GM12878 (cell line): ENCODE measurements at regions not wholly inside any gene's neighbourhood (a gene's known extent, or its start where the extent isn't known, plus 50 kb on each side); places are given as distances from the start of the nearest gene placed in this dataset.

Source experiments
- ATAC-seq: fragments of 200-7000 bp; cut with Tn5 transposase; 3 replicates; pipeline ENCODE4 v1.9.1; 2020; ENCODE audit warnings: mild to moderate bottlenecking, moderate library complexity
- BruUV-seq: library from RNA; stranded (reverse); fragments of 400-500 nt; replicated peaks from 2 replicates; lab custom pipeline; 2021; lab: Mats Ljungman, UMichigan
- CTCF ChIA-PET: fragments of 300-600 bp; sonication (Branson Sonifier 250); formaldehyde crosslinking; extraction: SDS; loops from one replicate; lab custom pipeline; 2021; ENCODE audit warnings: inconsistent platforms; lab: Yijun Ruan, JAX
- POLR2A ChIA-PET: fragments of 350-600 bp; formaldehyde crosslinking; extraction: SDS; loops from one replicate; lab custom pipeline; 2021; ENCODE audit warnings: inconsistent platforms; lab: Charles Lee
- RAD21 ChIA-PET: fragments of 300-600 bp; sonication (Branson Sonifier 250); formaldehyde crosslinking; loops from one replicate; lab custom pipeline; 2023; ENCODE audit warnings: antibody characterized with exemption; ENCODE audit not compliant: unreplicated experiment; lab: Charles Lee
- SMC1A ChIA-PET: fragments of 300-600 bp; sonication (Branson Sonifier 250); formaldehyde crosslinking; loops from one replicate; lab custom pipeline; 2023; ENCODE audit not compliant: unreplicated experiment, uncharacterized antibody; lab: Charles Lee
- DNase-seq: peaks from one replicate; pipeline ENCODE4 v3.0.0-alpha.2; 2011; ENCODE audit warnings: low read depth, low spot score
- FAIRE-seq: peaks from 3 replicates; lab custom pipeline; 2011; peaks lifted over from hg19 to GRCh38; lab: Jason Lieb, UNC
- H2AFZ ChIP-seq: 2 replicates; pipeline ENCODE4 v1.6.0; 2011; ENCODE audit warnings: low read depth, low read length, control low read depth; ENCODE audit not compliant: control insufficient read depth
- H3K27ac ChIP-seq: 2 replicates; pipeline ENCODE4 v1.5.1; 2011; ENCODE audit warnings: control low read depth; ENCODE audit not compliant: control insufficient read depth, insufficient read depth
- H3K27me3 ChIP-seq, 2 experiments: replicated peaks in 1 of 2; 2 replicates each; pipeline versions ENCODE4 v1.6.0 to v1.6.1; 2011; ENCODE audit warnings: low read length in 1 of 2; ENCODE audit not compliant: control insufficient read depth in 2 of 2, insufficient read depth in 2 of 2
- H3K36me3 ChIP-seq, 2 experiments: 2 replicates each; pipeline ENCODE4 v1.5.1; 2011; ENCODE audit warnings: low read length in 1 of 2; ENCODE audit not compliant: control insufficient read depth in 2 of 2, insufficient read depth in 2 of 2
- H3K4me1 ChIP-seq: 2 replicates; pipeline ENCODE4 v1.6.1; 2011; ENCODE audit warnings: mild to moderate bottlenecking, low read length, moderate library complexity, mixed read lengths; ENCODE audit not compliant: control insufficient read depth, insufficient read depth
- H3K4me2 ChIP-seq: 2 replicates; pipeline ENCODE4 v1.6.0; 2011; ENCODE audit warnings: control low read depth; ENCODE audit not compliant: control insufficient read depth, insufficient read depth
- H3K4me3 ChIP-seq: fragments of 200-600 bp; sonication (generic); 2 replicates; pipeline ENCODE4 v1.5.1; 2016
- H3K79me2 ChIP-seq: 2 replicates; pipeline ENCODE4 v1.6.0; 2011; ENCODE audit warnings: low read length; ENCODE audit not compliant: control insufficient read depth, insufficient read depth
- H3K9ac ChIP-seq: 2 replicates; pipeline ENCODE4 v1.8.0; 2011; ENCODE audit warnings: low read length, control low read depth, mixed read lengths; ENCODE audit not compliant: control insufficient read depth, insufficient read depth
- H3K9me3 ChIP-seq: replicated peaks from 3 replicates; pipeline ENCODE4 v1.5.1; 2011; ENCODE audit warnings: mild to moderate bottlenecking, low read length; ENCODE audit not compliant: control insufficient read depth, insufficient read depth
- H4K20me1 ChIP-seq: 2 replicates; pipeline ENCODE4 v1.6.0; 2011; ENCODE audit not compliant: control insufficient read depth, insufficient read depth
- ATF7 ChIP-seq: fragments of 450-650 bp; IDR thresholded peaks from 2 replicates; pipeline ENCODE4 v1.6.1; 2016; ENCODE audit warnings: low read depth, mild to moderate bottlenecking
- BACH1 ChIP-seq: fragments of 450-650 bp; IDR thresholded peaks from 2 replicates; pipeline ENCODE4 v1.6.1; 2017; ENCODE audit warnings: mild to moderate bottlenecking, borderline replicate concordance
- E2F4 ChIP-seq: IDR thresholded peaks from 2 replicates; pipeline ENCODE4 v1.6.1; 2012; ENCODE audit warnings: low read depth, low read length, improper control_type of control experiment
- ETV6 ChIP-seq, 2 experiments: fragments of 450-650 bp in 1 of 2; IDR thresholded peaks in 1 of 2; conservative IDR thresholded peaks in 1 of 2; 2 replicates each; pipeline ENCODE4 v1.6.1; 2014; ENCODE audit warnings: antibody characterized with exemption in 1 of 2, borderline replicate concordance in 1 of 2, low read depth in 1 of 2, mild to moderate bottlenecking in 1 of 2, moderate library complexity in 1 of 2
- FOXK2 ChIP-seq: fragments of 450-650 bp; IDR thresholded peaks from 2 replicates; pipeline ENCODE4 v1.6.1; 2017; ENCODE audit warnings: mild to moderate bottlenecking, moderate library complexity
- NFYA ChIP-seq: IDR thresholded peaks from 2 replicates; pipeline ENCODE4 v1.6.1; 2011; ENCODE audit warnings: low read depth, mild to moderate bottlenecking, low read length, improper control_type of control experiment, borderline replicate concordance
- SREBF1 ChIP-seq: IDR thresholded peaks from 2 replicates; pipeline ENCODE4 v1.6.1; 2012; ENCODE audit warnings: mild to moderate bottlenecking, low read length
- TCF7 ChIP-seq: IDR thresholded peaks from 2 replicates; pipeline ENCODE4 v1.6.1; 2014; ENCODE audit warnings: antibody characterized with exemption, borderline replicate concordance
- WRNIP1 ChIP-seq: IDR thresholded peaks from 2 replicates; pipeline ENCODE4 v1.6.1; 2011; ENCODE audit warnings: low read depth, low read length, improper control_type of control experiment, borderline replicate concordance
- WGBS: methylation state at CpG from one replicate; pipeline ENCODE4 v1.1.6; 2016; ENCODE audit warnings: low lambda C conversion rate; ENCODE audit not compliant: insufficient replicate concordance, insufficient coverage; ENCODE audit errors: missing lambda C conversion rate; 5-methylcytosine and 5-hydroxymethylcytosine counted together
- in situ Hi-C: fragments of 300-500 bp; cut with MboI; formaldehyde crosslinking; loops from 9 replicates; pipeline ENCODE4 v1.14.3; 2018; ENCODE audit warnings: mixed read lengths
- intact Hi-C: fragments of 100-400 bp; cut with micrococcal nuclease; formaldehyde crosslinking; loops from one replicate; pipeline ENCODE4 v1.14.2; 2022; ENCODE audit not compliant: unreplicated experiment

GRCh38 chr14:48805315-48805714 lies 780.9 kb downstream of the RPS29 start (continued):
- no peak for TF ChIP-seq ETV6 (conservative IDR thresholded peaks at IDR 0.05 in 1 of 2, IDR thresholded peaks at IDR 0.05 in 1 of 2; ENCODE audit: borderline replicate concordance in 1 of 2, low read depth in 1 of 2)

- DNase-seq (no peak), ATAC-seq (no peak), FAIRE-seq (no peak)
- no peak overlapping the region for H3K4me2 ChIP-seq
- ChIA-PET POLR2A (interaction anchor here (0.6 kb wide), 1 partner anchor 282 kb away, joined by 3 read pairs; no protein-coding TSS in a partner anchor), CTCF (no interaction called here), SMC1A (no interaction called here), RAD21 (no interaction called here)
- intact Hi-C loops (no loop called here), in situ Hi-C loops (no loop called here)
- WGBS, result 5% methylated on average over 5 of the region's 5 CpGs
- TF ChIP-seq ATF7 (no peak), TCF7 (no peak), WRNIP1 (no peak), NFYA (no peak), BACH1 (no peak), E2F4 (no peak), FOXK2 (no peak), SREBF1 (no peak)
- no peaks in the 10 kb centered on the region for H3K4me1 ChIP-seq
- H3K9me3 ChIP-seq, result no peaks in the 10 kb centered on the region
- no peaks in the 10 kb centered on the region for H3K27me3 ChIP-seq
- H3K36me3 ChIP-seq, result no peaks in the 10 kb centered on the region
- BruUV-seq, result no TSS peak
- no peak overlapping the region for H3K27ac ChIP-seq
- H3K9ac ChIP-seq, result no peak overlapping the region
- no peaks in the 10 kb centered on the region for H4K20me1 ChIP-seq
- no peak overlapping the region for H2AFZ ChIP-seq
- no peaks in the 10 kb centered on the region for H3K79me2 ChIP-seq
- no peak overlapping the region for H3K4me3 ChIP-seq
Observed at GRCh38 chr14:48792376-48793024, 793.7 kb downstream of the RPS29 start.
